ENCODE measurements at regions not wholly inside any gene's neighbourhood (a gene's known extent, or its start where the extent isn't known, plus 50 kb on each side); places are given as distances from the start of the nearest gene placed in this dataset.

DNA sequence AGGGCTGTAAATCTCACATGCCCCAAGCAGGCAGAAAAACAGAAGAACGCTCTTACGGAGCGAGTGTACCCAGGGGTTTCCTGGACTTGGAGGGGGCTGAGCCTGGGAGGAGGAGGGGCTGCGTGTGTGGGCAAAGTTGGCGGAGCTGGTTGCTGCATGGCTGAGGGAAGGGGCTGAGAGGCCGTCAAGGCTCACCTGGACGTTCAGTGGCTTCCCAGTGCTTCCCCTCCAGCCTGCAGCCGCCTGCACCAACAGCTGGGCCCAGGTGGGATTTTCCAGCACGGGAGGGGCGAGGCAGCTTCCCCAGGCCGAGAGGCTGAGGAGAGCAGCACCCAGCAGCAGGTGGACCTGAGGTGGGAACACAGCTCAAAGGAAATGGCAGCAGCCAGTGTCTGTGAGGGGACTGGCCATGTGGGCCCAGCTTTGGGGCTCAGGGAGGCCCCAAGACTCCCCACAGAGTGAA, 70.6 kb upstream of the CTDP1 start:
- intact Hi-C loops (cut with micrococcal nuclease), result no loop called here
- Histone ChIP-seq H3K27ac (ENCODE audit: low read length) (no peak overlapping the region), H3K27me3 (ENCODE audit: control insufficient read depth, insufficient read depth, low read length) (no peaks in the 10 kb centered on the region), H3K9me3 (ENCODE audit: control insufficient read depth, insufficient read depth, low read length) (no peaks in the 10 kb centered on the region), H3K4me1 (ENCODE audit: control insufficient read depth, insufficient read depth, low read length) (no peaks in the 10 kb centered on the region), H3K4me3 (ENCODE audit: low read length) (no peak overlapping the region), H3K36me3 (ENCODE audit: control insufficient read depth, insufficient read depth, low read length) (no peaks in the 10 kb centered on the region)
- 39% methylated on average over 11 of the region's 11 CpGs for WGBS (ENCODE audit: insufficient coverage)
- Mint-ChIP-seq H3K9me3 (no peaks in the 10 kb centered on the region), H3K27ac (no peak overlapping the region), H3K4me3 (no peak overlapping the region), H3K36me3 (no peaks in the 10 kb centered on the region), H3K4me1 (no peaks in the 10 kb centered on the region), H3K27me3 (ENCODE audit: low read depth in 2 of 2) (peaks cover 0 to 7% of the 10 kb centered on the region in 2 donors)
- no peak for DNase-seq
- TF ChIP-seq, protein P1, sequence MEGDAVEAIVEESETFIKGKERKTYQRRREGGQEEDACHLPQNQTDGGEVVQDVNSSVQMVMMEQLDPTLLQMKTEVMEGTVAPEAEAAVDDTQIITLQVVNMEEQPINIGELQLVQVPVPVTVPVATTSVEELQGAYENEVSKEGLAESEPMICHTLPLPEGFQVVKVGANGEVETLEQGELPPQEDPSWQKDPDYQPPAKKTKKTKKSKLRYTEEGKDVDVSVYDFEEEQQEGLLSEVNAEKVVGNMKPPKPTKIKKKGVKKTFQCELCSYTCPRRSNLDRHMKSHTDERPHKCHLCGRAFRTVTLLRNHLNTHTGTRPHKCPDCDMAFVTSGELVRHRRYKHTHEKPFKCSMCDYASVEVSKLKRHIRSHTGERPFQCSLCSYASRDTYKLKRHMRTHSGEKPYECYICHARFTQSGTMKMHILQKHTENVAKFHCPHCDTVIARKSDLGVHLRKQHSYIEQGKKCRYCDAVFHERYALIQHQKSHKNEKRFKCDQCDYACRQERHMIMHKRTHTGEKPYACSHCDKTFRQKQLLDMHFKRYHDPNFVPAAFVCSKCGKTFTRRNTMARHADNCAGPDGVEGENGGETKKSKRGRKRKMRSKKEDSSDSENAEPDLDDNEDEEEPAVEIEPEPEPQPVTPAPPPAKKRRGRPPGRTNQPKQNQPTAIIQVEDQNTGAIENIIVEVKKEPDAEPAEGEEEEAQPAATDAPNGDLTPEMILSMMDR (IDR thresholded peaks at IDR 0.05), result no peak
- ATAC-seq, result no peak

GRCh38 chr18:79609841-79610281, 69.7 kb upstream of the CTDP1 start:
- intact Hi-C loops (cut with micrococcal nuclease), result no loop called here
- no peaks in the 10 kb centered on the region for H3K36me3 ChIP-seq (ENCODE audit: control insufficient read depth, insufficient read depth, low read length)
- ATAC-seq (no peak), DNase-seq (no peak)
- peaks cover 0 to 7% of the 10 kb centered on the region in 2 donors for H3K27me3 Mint-ChIP-seq (ENCODE audit: low read depth in 2 of 2)
- TF ChIP-seq, protein P1 (IDR thresholded peaks at IDR 0.05), result no peak
- no peaks in the 10 kb centered on the region for H3K9me3 Mint-ChIP-seq
- H3K4me1 Mint-ChIP-seq, result no peaks in the 10 kb centered on the region
- H3K27me3 ChIP-seq (ENCODE audit: control insufficient read depth, insufficient read depth, low read length), result no peaks in the 10 kb centered on the region
- no peaks in the 10 kb centered on the region for H3K4me1 ChIP-seq (ENCODE audit: control insufficient read depth, insufficient read depth, low read length)
- no peaks in the 10 kb centered on the region for H3K9me3 ChIP-seq (ENCODE audit: control insufficient read depth, insufficient read depth, low read length)
- H3K27ac ChIP-seq (ENCODE audit: low read length), result no peak overlapping the region
- no peaks in the 10 kb centered on the region for H3K36me3 Mint-ChIP-seq
- no peak overlapping the region for H3K4me3 ChIP-seq (ENCODE audit: low read length)
- no peak overlapping the region for H3K27ac Mint-ChIP-seq
- no peak overlapping the region for H3K4me3 Mint-ChIP-seq
- WGBS (ENCODE audit: insufficient coverage), result 73% methylated on average over 16 of the region's 16 CpGs

GRCh38 chr18:79610461-79611039, 69.1 kb upstream of the CTDP1 start:
- Mint-ChIP-seq H3K9me3 (no peaks in the 10 kb centered on the region), H3K27ac (no peak overlapping the region), H3K4me3 (no peak overlapping the region), H3K36me3 (no peaks in the 10 kb centered on the region), H3K27me3 (ENCODE audit: low read depth in 2 of 2) (peaks cover 0 to 7% of the 10 kb centered on the region in 2 donors), H3K4me1 (no peaks in the 10 kb centered on the region)
- H3K27me3 ChIP-seq (ENCODE audit: control insufficient read depth, insufficient read depth, low read length), result no peaks in the 10 kb centered on the region
- H3K4me3 ChIP-seq (ENCODE audit: low read length), result no peak overlapping the region
- H3K27ac ChIP-seq (ENCODE audit: low read length), result no peak overlapping the region
- 82% methylated on average over 23 of the region's 23 CpGs for WGBS (ENCODE audit: insufficient coverage)
- H3K36me3 ChIP-seq (ENCODE audit: control insufficient read depth, insufficient read depth, low read length), result no peaks in the 10 kb centered on the region
- ATAC-seq, result no peak
- no peak for DNase-seq
- TF ChIP-seq, protein P1 (IDR thresholded peaks at IDR 0.05), result no peak
- H3K9me3 ChIP-seq (ENCODE audit: control insufficient read depth, insufficient read depth, low read length), result no peaks in the 10 kb centered on the region
- H3K4me1 ChIP-seq (ENCODE audit: control insufficient read depth, insufficient read depth, low read length), result no peaks in the 10 kb centered on the region
- intact Hi-C loops (cut with micrococcal nuclease), result no loop called here

All from natural killer cell (primary cell).